Right cardiac atrium (tissue), 5 donors: ENCODE measurements at regions not wholly inside any gene's neighbourhood (a gene's known extent, or its start where the extent isn't known, plus 50 kb on each side); places are given as distances from the start of the nearest gene placed in this dataset.

Source experiments
- ATAC-seq, 2 donors: fragments of 200-7000 bp; cut with Tn5 transposase; one replicate each; pipeline versions ENCODE4 v1.8.0 to v1.9.1; 2020; ENCODE audit warnings: moderate library complexity in 2 of 2, mild to moderate bottlenecking in 1 of 2
- DNase-seq, 3 donors: peaks; one replicate each; pipeline ENCODE4 v3.0.0-alpha.2; 2020
- H3K27ac ChIP-seq: one replicate; pipeline ENCODE4 v1.5.1; 2013; ENCODE audit warnings: mild to moderate bottlenecking, low read length, control low read depth, moderate library complexity
- H3K27me3 ChIP-seq: one replicate; pipeline ENCODE4 v1.6.1; 2013; ENCODE audit not compliant: control insufficient read depth, insufficient read depth
- H3K4me1 ChIP-seq: one replicate; pipeline ENCODE4 v1.6.1; 2013; ENCODE audit warnings: low read length; ENCODE audit not compliant: control insufficient read depth, insufficient read depth
- H3K4me3 ChIP-seq: one replicate; pipeline ENCODE4 v1.5.1; 2013; ENCODE audit warnings: low read length, control low read depth
- H3K9me3 ChIP-seq: one replicate; pipeline ENCODE4 v1.6.1; 2013; ENCODE audit warnings: low read length; ENCODE audit not compliant: control insufficient read depth
- WGBS: extraction: QIAGEN DNeasy Blood & Tissue Kit; methylation state at CpG from one replicate; pipeline ENCODE4 v1.1.7; 2013; 5-methylcytosine and 5-hydroxymethylcytosine counted together
- intact Hi-C, 4 donors: fragments of 100-400 bp; cut with DNase I; formaldehyde crosslinking; loops; one replicate each; pipeline versions ENCODE4 v1.11.0 to v1.14.0; 2022 to 2023
- donor health status: healthy with polysubstance abuse.
- donor health status: DM: no; HTN: yes; CAD: no.
- donor health status: DM: no; HTN: no; CAD: no.
- donor health status: DM: no; HTN: yes; CAD: no; lungs with severe emphysema.
- donor health status: DM: yes; HTN: yes; CAD: no.

- intact Hi-C loops: no loop called here
- Histone ChIP-seq H3K4me3 (no peak overlapping the region), H3K27me3 (no peaks in the 10 kb centered on the region), H3K27ac (no peak overlapping the region), H3K9me3 (no peaks in the 10 kb centered on the region), H3K4me1 (no peaks in the 10 kb centered on the region)
- ATAC-seq (no peak), DNase-seq (no peak)
- 63% methylated on average over 1 of the region's 1 CpG for whole genome bisulfite sequencing
Observed at GRCh38 chr12:29863665-29864064, 79.9 kb upstream of the TMTC1 start.

GRCh38 chr12:29858270-29858786 is 74.6 kb upstream of the TMTC1 start:
- H3K27ac ChIP-seq: no peak overlapping the region
- H3K4me1 ChIP-seq: no peaks in the 10 kb centered on the region
- 50% methylated on average over 2 of the region's 2 CpGs for WGBS
- H3K9me3 ChIP-seq: no peaks in the 10 kb centered on the region
- ATAC-seq: no peak
- H3K27me3 ChIP-seq: no peaks in the 10 kb centered on the region
- DNase-seq: no peak
- no peak overlapping the region for H3K4me3 ChIP-seq
- intact Hi-C loops: no loop called here

DNA sequence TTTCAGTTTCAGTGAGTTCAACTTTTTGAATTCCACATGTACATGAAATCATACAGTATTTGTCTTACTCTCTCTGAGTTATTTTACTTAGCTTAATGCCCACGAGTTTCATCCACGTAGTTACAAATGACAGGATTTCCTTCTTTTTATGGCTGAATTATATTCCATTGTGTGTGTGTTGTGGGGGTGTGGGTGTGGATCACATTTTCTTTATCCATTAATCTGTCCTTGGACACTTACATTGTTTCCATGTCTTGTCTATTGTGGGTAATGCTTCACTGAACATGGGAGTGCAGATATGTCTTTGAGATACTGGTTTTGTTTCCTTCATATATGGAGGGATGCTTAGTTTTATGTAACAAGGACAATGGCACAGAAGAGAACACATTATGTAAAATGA is 63.5 kb upstream of the TMTC1 start:
- Histone ChIP-seq H3K27me3 (no peaks in the 10 kb centered on the region), H3K27ac (no peak overlapping the region), H3K4me1 (no peaks in the 10 kb centered on the region), H3K9me3 (no peaks in the 10 kb centered on the region), H3K4me3 (no peak overlapping the region)
- 63% methylated on average over 2 of the region's 2 CpGs for WGBS
- ATAC-seq (no peak), DNase-seq (no peak)
- intact Hi-C loops: no loop called here

DNA sequence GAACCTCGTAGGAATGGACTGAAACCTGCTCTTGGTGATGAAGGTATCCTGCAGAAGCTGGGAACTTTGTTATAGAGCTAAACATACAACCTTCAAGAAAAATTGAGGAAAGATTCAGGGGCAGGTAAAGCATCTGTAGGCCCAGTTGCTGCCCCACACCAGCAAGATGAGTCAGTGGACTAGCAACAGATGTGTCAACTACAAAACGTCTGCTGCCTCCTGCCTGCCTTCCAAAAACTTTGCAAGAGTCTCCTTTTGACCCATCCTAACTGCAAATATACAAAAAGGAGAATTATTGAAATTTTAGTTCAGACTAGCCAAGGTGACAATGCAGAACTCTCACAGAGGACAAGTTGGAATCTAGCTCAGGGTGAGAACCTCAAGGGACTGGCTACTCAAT is 60.9 kb upstream of the TMTC1 start:
- DNase-seq (no peak), ATAC-seq (no peak)
- intact Hi-C loops: no loop called here
- Histone ChIP-seq H3K4me1 (no peaks in the 10 kb centered on the region), H3K27me3 (no peaks in the 10 kb centered on the region), H3K9me3 (no peaks in the 10 kb centered on the region), H3K4me3 (no peak overlapping the region), H3K27ac (no peak overlapping the region)
- 63% methylated on average over 2 of the region's 2 CpGs for WGBS

DNA sequence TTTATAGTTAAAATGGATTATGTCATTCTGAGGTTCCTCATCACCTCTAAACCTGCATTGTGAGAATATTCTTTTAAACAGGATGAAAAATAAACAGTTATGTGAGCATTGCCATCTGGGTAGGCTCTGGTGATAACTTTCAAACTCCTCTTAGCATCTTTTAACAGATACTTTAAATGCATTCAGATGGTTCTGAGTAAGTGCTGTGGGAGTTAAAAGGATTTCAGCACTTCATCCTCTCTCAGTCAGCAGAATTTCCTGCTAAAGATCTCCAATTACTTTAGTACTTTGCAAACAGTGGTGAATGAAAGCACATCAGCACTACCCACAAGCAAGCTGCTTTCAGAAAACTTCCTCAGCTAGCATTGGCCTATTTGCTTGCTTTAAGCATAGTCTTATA is 59.3 kb upstream of the TMTC1 start:
- intact Hi-C loops: no loop called here
- DNase-seq (no peak), ATAC-seq (no peak)
- Histone ChIP-seq H3K4me3 (no peak overlapping the region), H3K9me3 (no peaks in the 10 kb centered on the region), H3K27me3 (no peaks in the 10 kb centered on the region), H3K27ac (no peak overlapping the region), H3K4me1 (no peaks in the 10 kb centered on the region)

- Histone ChIP-seq H3K4me1 (no peaks in the 10 kb centered on the region), H3K27me3 (no peaks in the 10 kb centered on the region), H3K9me3 (no peaks in the 10 kb centered on the region), H3K27ac (no peak overlapping the region), H3K4me3 (no peak overlapping the region)
- intact Hi-C loops: no loop called here
- no peak for ATAC-seq
- no peak for DNase-seq
- 96% methylated on average over 1 of the region's 1 CpG for WGBS
Observed at GRCh38 chr12:29838768-29839167, 55.0 kb upstream of the TMTC1 start.
